Neural progenitor cell (in vitro differentiated cells): ENCODE measurements at regions not wholly inside any gene's neighbourhood (a gene's known extent, or its start where the extent isn't known, plus 50 kb on each side); places are given as distances from the start of the nearest gene placed in this dataset.

Source experiments
- EZH2 ChIP-seq: fragments of 200-600 bp; sonication (generic); IDR thresholded peaks from 2 replicates; pipeline ENCODE4 v1.6.1; 2017; ENCODE audit warnings: antibody characterized with exemption, mild to moderate bottlenecking, moderate library complexity
- TF ChIP-seq, protein P1 (sequence below): fragments of 200-600 bp; sonication (generic); IDR thresholded peaks from 2 replicates; pipeline ENCODE4 v1.5.1; 2017; ENCODE audit warnings: antibody characterized with exemption, mild to moderate bottlenecking

DNA sequence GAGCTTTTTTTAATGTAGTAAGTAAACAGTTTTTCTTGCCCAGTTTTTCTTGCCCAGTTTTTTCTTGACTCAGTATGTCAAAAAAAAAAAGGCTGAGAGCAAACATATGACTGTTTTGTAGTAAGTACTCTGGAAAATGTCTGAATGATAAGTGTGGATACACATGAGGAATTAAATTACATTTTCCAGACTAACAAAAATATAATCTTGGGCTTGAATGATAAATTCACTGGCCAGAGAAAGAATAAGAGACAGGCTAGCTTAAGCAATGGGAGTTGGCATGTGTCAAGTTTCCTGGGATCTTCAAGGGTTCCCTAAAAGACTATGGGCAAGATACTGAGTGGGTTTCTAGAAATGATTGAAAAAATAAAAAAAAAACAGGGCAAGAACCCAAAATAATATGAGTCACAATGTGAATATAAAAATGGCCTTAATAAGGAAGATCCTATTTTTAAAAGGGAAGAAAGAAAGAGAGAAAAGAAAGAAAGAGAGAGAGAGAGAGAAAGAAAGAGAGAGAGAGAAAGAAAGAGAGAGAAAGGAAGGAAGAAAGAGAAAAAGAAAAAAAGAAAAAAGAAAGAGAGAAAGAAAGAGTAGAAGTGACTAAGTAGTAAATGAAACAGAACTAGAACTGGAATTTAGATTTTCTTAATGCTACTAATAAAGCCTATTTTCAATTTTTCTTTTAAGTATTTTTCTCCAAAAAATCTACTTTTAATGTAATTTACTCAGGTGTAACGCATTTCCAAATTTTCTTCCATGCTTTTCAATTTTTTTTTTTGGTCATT lies 60.2 kb downstream of the TFPI2 start:
- TF ChIP-seq, protein P1, sequence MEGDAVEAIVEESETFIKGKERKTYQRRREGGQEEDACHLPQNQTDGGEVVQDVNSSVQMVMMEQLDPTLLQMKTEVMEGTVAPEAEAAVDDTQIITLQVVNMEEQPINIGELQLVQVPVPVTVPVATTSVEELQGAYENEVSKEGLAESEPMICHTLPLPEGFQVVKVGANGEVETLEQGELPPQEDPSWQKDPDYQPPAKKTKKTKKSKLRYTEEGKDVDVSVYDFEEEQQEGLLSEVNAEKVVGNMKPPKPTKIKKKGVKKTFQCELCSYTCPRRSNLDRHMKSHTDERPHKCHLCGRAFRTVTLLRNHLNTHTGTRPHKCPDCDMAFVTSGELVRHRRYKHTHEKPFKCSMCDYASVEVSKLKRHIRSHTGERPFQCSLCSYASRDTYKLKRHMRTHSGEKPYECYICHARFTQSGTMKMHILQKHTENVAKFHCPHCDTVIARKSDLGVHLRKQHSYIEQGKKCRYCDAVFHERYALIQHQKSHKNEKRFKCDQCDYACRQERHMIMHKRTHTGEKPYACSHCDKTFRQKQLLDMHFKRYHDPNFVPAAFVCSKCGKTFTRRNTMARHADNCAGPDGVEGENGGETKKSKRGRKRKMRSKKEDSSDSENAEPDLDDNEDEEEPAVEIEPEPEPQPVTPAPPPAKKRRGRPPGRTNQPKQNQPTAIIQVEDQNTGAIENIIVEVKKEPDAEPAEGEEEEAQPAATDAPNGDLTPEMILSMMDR, result no peak
- TF ChIP-seq EZH2, result no peak
